DND-41 (cell line): ENCODE measurements at regions not wholly inside any gene's neighbourhood (a gene's known extent, or its start where the extent isn't known, plus 50 kb on each side); places are given as distances from the start of the nearest gene placed in this dataset.
A peak's percentile ranks its signal among the peaks of the same experiment; 100 is the strongest.
"Not testable (repeated sequence)": the region's sequence is repeated elsewhere in the genome, so short reads cannot be mapped to it uniquely, and the experiment has no call there.

Experiments used
- EZH2 ChIP-seq: IDR thresholded peaks from 3 replicates; pipeline ENCODE4 v1.6.1; 2012; ENCODE audit warnings: borderline replicate concordance, low read depth, mild to moderate bottlenecking, moderate library complexity, low read length, inconsistent platforms; ENCODE audit not compliant: severe bottlenecking
- TF ChIP-seq, protein P1 (sequence below): IDR thresholded peaks from 2 replicates; pipeline ENCODE4 v1.5.1; 2012; ENCODE audit warnings: borderline replicate concordance, low read length, moderate library complexity, mild to moderate bottlenecking; ENCODE audit not compliant: poor library complexity, severe bottlenecking; ENCODE audit errors: extremely low read depth

GRCh38 chr7:32765649-32766251, 125.8 kb downstream of the KBTBD2 start:
- TF ChIP-seq, protein P1, sequence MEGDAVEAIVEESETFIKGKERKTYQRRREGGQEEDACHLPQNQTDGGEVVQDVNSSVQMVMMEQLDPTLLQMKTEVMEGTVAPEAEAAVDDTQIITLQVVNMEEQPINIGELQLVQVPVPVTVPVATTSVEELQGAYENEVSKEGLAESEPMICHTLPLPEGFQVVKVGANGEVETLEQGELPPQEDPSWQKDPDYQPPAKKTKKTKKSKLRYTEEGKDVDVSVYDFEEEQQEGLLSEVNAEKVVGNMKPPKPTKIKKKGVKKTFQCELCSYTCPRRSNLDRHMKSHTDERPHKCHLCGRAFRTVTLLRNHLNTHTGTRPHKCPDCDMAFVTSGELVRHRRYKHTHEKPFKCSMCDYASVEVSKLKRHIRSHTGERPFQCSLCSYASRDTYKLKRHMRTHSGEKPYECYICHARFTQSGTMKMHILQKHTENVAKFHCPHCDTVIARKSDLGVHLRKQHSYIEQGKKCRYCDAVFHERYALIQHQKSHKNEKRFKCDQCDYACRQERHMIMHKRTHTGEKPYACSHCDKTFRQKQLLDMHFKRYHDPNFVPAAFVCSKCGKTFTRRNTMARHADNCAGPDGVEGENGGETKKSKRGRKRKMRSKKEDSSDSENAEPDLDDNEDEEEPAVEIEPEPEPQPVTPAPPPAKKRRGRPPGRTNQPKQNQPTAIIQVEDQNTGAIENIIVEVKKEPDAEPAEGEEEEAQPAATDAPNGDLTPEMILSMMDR: peak; percentile 50
- not testable (repeated sequence) for TF ChIP-seq EZH2
